Ramos (cell line): ENCODE measurements at regions not wholly inside any gene's neighbourhood (a gene's known extent, or its start where the extent isn't known, plus 50 kb on each side); places are given as distances from the start of the nearest gene placed in this dataset.

ENCODE experiments used
- in situ Hi-C: fragments of 300-500 bp; cut with MboI; formaldehyde crosslinking; loops from one replicate; pipeline ENCODE4 v1.14.3; 2022; ENCODE audit warnings: low sequenced_read_pairs; ENCODE audit not compliant: unreplicated experiment

- in situ Hi-C loops = no loop called here
Measured at GRCh38 chr6:137357948-137358266, 136.3 kb downstream of the OLIG3 start.

- in situ Hi-C loops = no loop called here
Measured at GRCh38 chr6:137357263-137357947, 136.8 kb downstream of the OLIG3 start.

- in situ Hi-C loops = no loop called here
Measured at GRCh38 chr6:137353842-137354397, 134.7 kb upstream of the IFNGR1 start.

- in situ Hi-C loops = no loop called here
Measured at GRCh38 chr6:137353346-137353745, 134.2 kb upstream of the IFNGR1 start.

GRCh38 chr6:137352859-137353258 lies 133.7 kb upstream of the IFNGR1 start:
- in situ Hi-C loops = no loop called here

- in situ Hi-C loops = no loop called here
Measured at GRCh38 chr6:137351890-137352289, 132.7 kb upstream of the IFNGR1 start.

- in situ Hi-C loops = no loop called here
Measured at GRCh38 chr6:137350857-137351256, 131.7 kb upstream of the IFNGR1 start.

GRCh38 chr6:137349856-137350830 lies 131.0 kb upstream of the IFNGR1 start:
- in situ Hi-C loops = no loop called here

- in situ Hi-C loops = no loop called here
Measured at GRCh38 chr6:137348777-137349176, 129.6 kb upstream of the IFNGR1 start.

GRCh38 chr6:137343241-137343640 lies 124.1 kb upstream of the IFNGR1 start:
- in situ Hi-C loops = no loop called here

GRCh38 chr6:137342607-137343190 lies 123.5 kb upstream of the IFNGR1 start:
- in situ Hi-C loops = no loop called here

GRCh38 chr6:137341681-137342195 lies 122.6 kb upstream of the IFNGR1 start:
- in situ Hi-C loops = no loop called here

GRCh38 chr6:137339929-137340559 lies 120.9 kb upstream of the IFNGR1 start:
- in situ Hi-C loops = no loop called here

- in situ Hi-C loops = no loop called here
Measured at GRCh38 chr6:137334884-137335283, 115.7 kb upstream of the IFNGR1 start.

GRCh38 chr6:137334094-137334493 lies 114.9 kb upstream of the IFNGR1 start:
- in situ Hi-C loops = no loop called here

- in situ Hi-C loops = no loop called here
Measured at GRCh38 chr6:137332637-137333280, 113.6 kb upstream of the IFNGR1 start.

- in situ Hi-C loops = no loop called here
Measured at GRCh38 chr6:137323860-137324259, 104.7 kb upstream of the IFNGR1 start.

- in situ Hi-C loops = no loop called here
Measured at GRCh38 chr6:137320271-137320670, 101.1 kb upstream of the IFNGR1 start.

- in situ Hi-C loops = no loop called here
Measured at GRCh38 chr6:137316626-137317025, 97.4 kb upstream of the IFNGR1 start.

GRCh38 chr6:137315081-137315480 lies 95.9 kb upstream of the IFNGR1 start:
- in situ Hi-C loops = no loop called here
